A673 (cell line): ENCODE measurements at regions not wholly inside any gene's neighbourhood (a gene's known extent, or its start where the extent isn't known, plus 50 kb on each side); places are given as distances from the start of the nearest gene placed in this dataset.

Source experiments
- BruUV-seq: library from RNA; stranded (reverse); fragments of 400-500 nt; replicated peaks from 2 replicates; lab custom pipeline; 2021; lab: Mats Ljungman, UMichigan
- CTCF ChIA-PET: fragments of 300-600 bp; sonication (Branson Sonifier 250); formaldehyde crosslinking; loops from one replicate; lab custom pipeline; 2022; ENCODE audit warnings: antibody characterized with exemption; lab: Charles Lee
- POLR2A ChIA-PET: fragments of 300-600 bp; sonication (Branson Sonifier 250); formaldehyde crosslinking; loops from one replicate; lab custom pipeline; 2022; ENCODE audit warnings: antibody characterized with exemption; ENCODE audit not compliant: low non-redundant PET; lab: Charles Lee
- DNase-seq: peaks from one replicate; pipeline ENCODE4 v3.0.0-alpha.2; 2015; ENCODE audit warnings: low spot score
- H3K27ac ChIP-seq: fragments of 200-600 bp; sonication (generic); 2 replicates; pipeline ENCODE4 v1.5.1; 2016; ENCODE audit warnings: mixed run types, low read depth, mild to moderate bottlenecking, mixed read lengths, antibody characterized with exemption, low read length; ENCODE audit not compliant: poor library complexity, severe bottlenecking
- H3K27me3 ChIP-seq: fragments of 200-600 bp; sonication (generic); replicated peaks from 2 replicates; pipeline ENCODE4 v1.6.1; 2017; ENCODE audit warnings: mixed run types, low read depth, mild to moderate bottlenecking, mixed read lengths, antibody characterized with exemption, low read length; ENCODE audit not compliant: insufficient read depth, poor library complexity
- H3K36me3 ChIP-seq: fragments of 200-600 bp; sonication (generic); 2 replicates; pipeline ENCODE4 v1.6.1; 2016; ENCODE audit warnings: mixed run types, mild to moderate bottlenecking, mixed read lengths, antibody characterized with exemption, low read length; ENCODE audit not compliant: insufficient read depth, poor library complexity, severe bottlenecking
- H3K4me1 ChIP-seq: fragments of 200-600 bp; sonication (generic); 2 replicates; pipeline ENCODE4 v1.6.1; 2017; ENCODE audit warnings: mixed run types, mild to moderate bottlenecking, mixed read lengths, antibody characterized with exemption, low read length; ENCODE audit not compliant: insufficient read depth, poor library complexity, severe bottlenecking
- H3K4me3 ChIP-seq: fragments of 200-600 bp; sonication (generic); 2 replicates; pipeline ENCODE4 v1.5.1; 2016; ENCODE audit warnings: low read depth, mixed run types, mild to moderate bottlenecking, mixed read lengths, low read length; ENCODE audit not compliant: poor library complexity, severe bottlenecking
- H3K9me3 ChIP-seq: fragments of 200-600 bp; sonication (generic); 2 replicates; pipeline ENCODE4 v1.6.1; 2016; ENCODE audit warnings: mixed run types, low read depth, mild to moderate bottlenecking, mixed read lengths, antibody characterized with exemption, low read length; ENCODE audit not compliant: poor library complexity, severe bottlenecking
- EZH2 ChIP-seq: fragments of 200-600 bp; sonication (generic); IDR thresholded peaks from 2 replicates; pipeline ENCODE4 v1.6.1; 2017; ENCODE audit warnings: borderline replicate concordance, low read depth, mild to moderate bottlenecking, mixed read lengths, antibody characterized with exemption, low read length; ENCODE audit not compliant: poor library complexity, severe bottlenecking
- intact Hi-C: fragments of 100-400 bp; cut with micrococcal nuclease; formaldehyde crosslinking; loops from one replicate; pipeline ENCODE4 v1.10.0; 2022; ENCODE audit not compliant: unreplicated experiment
- TF ChIP-seq, protein P1 (sequence below): fragments of 300-800, 200-600 bp; sonication (generic); conservative IDR thresholded peaks from 2 replicates; pipeline ENCODE4 v1.5.1; 2017; ENCODE audit warnings: low read depth, mild to moderate bottlenecking, antibody characterized with exemption, low read length, moderate library complexity, mixed read lengths

DNA sequence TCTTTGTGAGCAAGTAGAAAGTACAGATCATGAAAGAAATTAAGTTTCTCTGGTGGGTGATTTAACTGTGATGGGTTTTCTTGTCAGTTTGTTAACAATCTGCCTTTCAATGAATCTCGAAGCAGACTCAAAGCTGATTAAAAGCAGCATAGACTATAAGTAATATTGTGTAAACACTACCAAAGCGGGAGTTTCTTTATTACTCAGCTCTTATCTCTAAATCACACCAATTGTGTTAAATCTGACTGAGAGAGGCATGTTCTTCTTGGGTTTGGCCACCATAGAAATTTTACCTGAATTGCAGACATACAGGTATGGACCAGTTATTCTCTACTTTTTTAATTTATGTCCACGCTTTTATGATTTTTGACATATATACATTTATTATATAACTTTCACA lies 65.2 kb downstream of the DKK1 start:
- Histone ChIP-seq H3K27ac (no peak overlapping the region), H3K4me1 (no peaks in the 10 kb centered on the region), H3K27me3 (peaks cover 4% of the 10 kb centered on the region), H3K36me3 (no peaks in the 10 kb centered on the region), H3K9me3 (no peaks in the 10 kb centered on the region), H3K4me3 (no peak overlapping the region)
- TF ChIP-seq, protein P1, sequence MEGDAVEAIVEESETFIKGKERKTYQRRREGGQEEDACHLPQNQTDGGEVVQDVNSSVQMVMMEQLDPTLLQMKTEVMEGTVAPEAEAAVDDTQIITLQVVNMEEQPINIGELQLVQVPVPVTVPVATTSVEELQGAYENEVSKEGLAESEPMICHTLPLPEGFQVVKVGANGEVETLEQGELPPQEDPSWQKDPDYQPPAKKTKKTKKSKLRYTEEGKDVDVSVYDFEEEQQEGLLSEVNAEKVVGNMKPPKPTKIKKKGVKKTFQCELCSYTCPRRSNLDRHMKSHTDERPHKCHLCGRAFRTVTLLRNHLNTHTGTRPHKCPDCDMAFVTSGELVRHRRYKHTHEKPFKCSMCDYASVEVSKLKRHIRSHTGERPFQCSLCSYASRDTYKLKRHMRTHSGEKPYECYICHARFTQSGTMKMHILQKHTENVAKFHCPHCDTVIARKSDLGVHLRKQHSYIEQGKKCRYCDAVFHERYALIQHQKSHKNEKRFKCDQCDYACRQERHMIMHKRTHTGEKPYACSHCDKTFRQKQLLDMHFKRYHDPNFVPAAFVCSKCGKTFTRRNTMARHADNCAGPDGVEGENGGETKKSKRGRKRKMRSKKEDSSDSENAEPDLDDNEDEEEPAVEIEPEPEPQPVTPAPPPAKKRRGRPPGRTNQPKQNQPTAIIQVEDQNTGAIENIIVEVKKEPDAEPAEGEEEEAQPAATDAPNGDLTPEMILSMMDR = no peak
- TF ChIP-seq EZH2 = no peak
- no peak for DNase-seq
- intact Hi-C loops = no loop called here
- ChIA-PET POLR2A (no interaction called here), CTCF (no interaction called here)
- no TSS peak for BruUV-seq

DNA sequence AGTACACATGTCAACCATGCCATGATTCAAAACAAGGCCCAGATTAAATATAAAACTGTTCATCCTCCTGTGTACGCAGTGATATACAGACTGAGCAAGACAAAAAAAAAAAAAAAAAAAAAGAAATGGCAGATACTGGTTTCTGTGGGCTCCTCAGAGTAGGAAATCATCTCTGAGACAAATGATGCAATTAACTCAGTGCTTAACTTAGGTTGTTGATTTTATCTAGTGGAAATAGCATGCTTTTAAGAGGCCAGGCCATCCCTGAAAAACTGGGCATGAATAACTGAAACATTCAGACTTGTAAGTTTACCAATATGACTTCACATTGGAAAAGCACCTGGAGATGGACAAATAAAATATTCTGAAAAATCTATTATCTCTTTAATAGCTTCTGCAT lies 69.0 kb downstream of the DKK1 start:
- POLR2A ChIA-PET = no interaction called here
- Histone ChIP-seq H3K9me3 (no peaks in the 10 kb centered on the region), H3K36me3 (no peaks in the 10 kb centered on the region), H3K27ac (no peak overlapping the region), H3K4me1 (no peaks in the 10 kb centered on the region), H3K27me3 (no peaks in the 10 kb centered on the region), H3K4me3 (no peak overlapping the region)
- intact Hi-C loops = no loop called here
- TF ChIP-seq EZH2 = no peak
- TF ChIP-seq, protein P1 = no peak
- no peak for DNase-seq
- BruUV-seq = no TSS peak
- CTCF ChIA-PET = no interaction called here

DNA sequence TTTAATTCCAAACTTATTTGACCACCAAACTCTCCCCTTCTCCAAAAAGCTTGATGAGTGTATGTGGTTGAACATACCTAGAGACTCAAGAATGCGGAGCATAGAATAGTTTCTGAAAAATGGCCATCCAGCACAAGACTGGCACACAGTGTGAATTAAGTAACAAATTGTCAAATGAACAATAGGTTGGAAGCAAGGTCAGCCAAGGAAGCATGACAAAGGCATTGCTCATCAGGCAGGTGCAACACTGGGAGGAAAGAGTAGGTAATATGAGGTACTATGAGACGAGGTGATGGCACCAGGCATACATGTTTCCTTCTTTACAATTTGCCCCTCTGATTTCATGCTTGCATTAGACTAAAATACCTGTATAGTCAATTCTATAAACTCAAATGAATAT lies 73.7 kb downstream of the DKK1 start:
- Histone ChIP-seq H3K27me3 (no peaks in the 10 kb centered on the region), H3K36me3 (no peaks in the 10 kb centered on the region), H3K27ac (no peak overlapping the region), H3K4me3 (no peak overlapping the region), H3K4me1 (no peaks in the 10 kb centered on the region), H3K9me3 (no peaks in the 10 kb centered on the region)
- DNase-seq = no peak
- ChIA-PET CTCF (no interaction called here), POLR2A (no interaction called here)
- intact Hi-C loops = no loop called here
- TF ChIP-seq EZH2 = no peak
- no TSS peak for BruUV-seq

DNA sequence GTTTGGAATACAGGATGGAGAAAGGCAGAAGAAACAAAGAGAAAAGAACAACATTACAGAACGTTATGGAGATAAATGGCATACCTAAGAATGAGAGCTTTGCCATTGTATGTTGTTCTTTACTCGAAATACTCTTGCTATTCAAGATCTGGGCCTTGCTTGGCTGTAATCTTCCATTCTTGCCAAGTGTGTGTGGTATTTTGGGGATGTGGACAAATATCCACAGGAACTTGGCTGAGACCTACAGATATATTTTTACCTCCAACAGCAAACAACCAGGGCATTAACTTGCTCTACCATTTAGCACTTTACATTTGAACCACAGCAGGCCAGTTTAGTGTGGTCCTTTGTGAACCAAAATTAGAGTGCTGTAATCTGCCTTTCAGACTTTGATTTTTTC lies 76.3 kb downstream of the DKK1 start:
- Histone ChIP-seq H3K27ac (no peak overlapping the region), H3K36me3 (no peaks in the 10 kb centered on the region), H3K4me3 (no peak overlapping the region), H3K9me3 (no peaks in the 10 kb centered on the region), H3K4me1 (peaks cover 4% of the 10 kb centered on the region), H3K27me3 (no peaks in the 10 kb centered on the region)
- ChIA-PET POLR2A (no interaction called here), CTCF (no interaction called here)
- intact Hi-C loops = no loop called here
- TF ChIP-seq, protein P1 = no peak
- no peak for TF ChIP-seq EZH2
- no TSS peak for BruUV-seq
- no peak for DNase-seq
